ENCODE measurements at regions not wholly inside any gene's neighbourhood (a gene's known extent, or its start where the extent isn't known, plus 50 kb on each side); places are given as distances from the start of the nearest gene placed in this dataset.

- Histone ChIP-seq H3K4me1 (ENCODE audit: control insufficient read depth in 1 of 2, insufficient read depth in 1 of 2, low read depth in 1 of 2, low read length in 1 of 2) (no peaks in the 10 kb centered on the region), H3K27ac (no peak overlapping the region), H3K27me3 (no peaks in the 10 kb centered on the region), H3K4me3 (ENCODE audit: low read depth in 1 of 2, low read length in 1 of 2) (no peak overlapping the region), H3K9me3 (no peaks in the 10 kb centered on the region), H3K36me3 (no peaks in the 10 kb centered on the region)
- no peak for TF ChIP-seq CTCF (IDR thresholded peaks at IDR 0.05)
These were observed 287.4 kb upstream of the SEMA3D start for GRCh38 chr7:85474234-85474633.

GRCh38 chr7:85471740-85472139 is 284.9 kb upstream of the SEMA3D start:
- no peaks in the 10 kb centered on the region for H3K4me1 ChIP-seq (ENCODE audit: control insufficient read depth in 1 of 2, insufficient read depth in 1 of 2, low read depth in 1 of 2, low read length in 1 of 2)
- H3K9me3 ChIP-seq, result no peaks in the 10 kb centered on the region
- H3K27me3 ChIP-seq, result no peaks in the 10 kb centered on the region
- no peak overlapping the region for H3K27ac ChIP-seq
- H3K4me3 ChIP-seq (ENCODE audit: low read depth in 1 of 2, low read length in 1 of 2), result no peak overlapping the region
- H3K36me3 ChIP-seq, result no peaks in the 10 kb centered on the region
- no peak for TF ChIP-seq CTCF (IDR thresholded peaks at IDR 0.05)

- Histone ChIP-seq H3K4me1 (ENCODE audit: control insufficient read depth in 1 of 2, insufficient read depth in 1 of 2, low read depth in 1 of 2, low read length in 1 of 2) (no peaks in the 10 kb centered on the region), H3K4me3 (ENCODE audit: low read depth in 1 of 2, low read length in 1 of 2) (no peak overlapping the region), H3K9me3 (no peaks in the 10 kb centered on the region), H3K36me3 (no peaks in the 10 kb centered on the region), H3K27ac (no peak overlapping the region), H3K27me3 (no peaks in the 10 kb centered on the region)
- no peak for TF ChIP-seq CTCF (IDR thresholded peaks at IDR 0.05)
These were observed 284.5 kb upstream of the SEMA3D start for GRCh38 chr7:85471307-85471706.

GRCh38 chr7:85469446-85470010 is 282.7 kb upstream of the SEMA3D start:
- no peaks in the 10 kb centered on the region for H3K36me3 ChIP-seq
- no peaks in the 10 kb centered on the region for H3K9me3 ChIP-seq
- no peak overlapping the region for H3K4me3 ChIP-seq (ENCODE audit: low read depth in 1 of 2, low read length in 1 of 2)
- no peak for TF ChIP-seq CTCF (IDR thresholded peaks at IDR 0.05)
- H3K27me3 ChIP-seq, result no peaks in the 10 kb centered on the region
- H3K27ac ChIP-seq, result no peak overlapping the region
- H3K4me1 ChIP-seq (ENCODE audit: control insufficient read depth in 1 of 2, insufficient read depth in 1 of 2, low read depth in 1 of 2, low read length in 1 of 2), result no peaks in the 10 kb centered on the region

GRCh38 chr7:85464042-85464651 is 277.3 kb upstream of the SEMA3D start:
- TF ChIP-seq CTCF (IDR thresholded peaks at IDR 0.05), result no peak
- Histone ChIP-seq H3K27me3 (no peaks in the 10 kb centered on the region), H3K27ac (no peak overlapping the region), H3K36me3 (no peaks in the 10 kb centered on the region), H3K9me3 (no peaks in the 10 kb centered on the region), H3K4me3 (ENCODE audit: low read depth in 1 of 2, low read length in 1 of 2) (no peak overlapping the region), H3K4me1 (ENCODE audit: control insufficient read depth in 1 of 2, insufficient read depth in 1 of 2, low read depth in 1 of 2, low read length in 1 of 2) (no peaks in the 10 kb centered on the region)

Measured in neutrophil (primary cell).